Astrocyte of the spinal cord (primary cell): ENCODE measurements at regions not wholly inside any gene's neighbourhood (a gene's known extent, or its start where the extent isn't known, plus 50 kb on each side); places are given as distances from the start of the nearest gene placed in this dataset.

Source experiments
- DNase-seq: peaks from one replicate; pipeline ENCODE4 v3.0.0; 2011; ENCODE audit warnings: low read depth, low spot score
- H3K4me3 ChIP-seq: 2 replicates; pipeline ENCODE4 v1.5.1; 2011; ENCODE audit warnings: low read depth, mild to moderate bottlenecking, low read length, moderate library complexity
- CTCF ChIP-seq: IDR thresholded peaks from 2 replicates; pipeline ENCODE4 v1.5.1; 2012; ENCODE audit warnings: low read depth, mild to moderate bottlenecking, low read length, inconsistent platforms
- in situ Hi-C: cut with HindIII; loops from 2 replicates; pipeline ENCODE4 v1.10.0; 2017; ENCODE audit warnings: low sequenced_read_pairs

DNA sequence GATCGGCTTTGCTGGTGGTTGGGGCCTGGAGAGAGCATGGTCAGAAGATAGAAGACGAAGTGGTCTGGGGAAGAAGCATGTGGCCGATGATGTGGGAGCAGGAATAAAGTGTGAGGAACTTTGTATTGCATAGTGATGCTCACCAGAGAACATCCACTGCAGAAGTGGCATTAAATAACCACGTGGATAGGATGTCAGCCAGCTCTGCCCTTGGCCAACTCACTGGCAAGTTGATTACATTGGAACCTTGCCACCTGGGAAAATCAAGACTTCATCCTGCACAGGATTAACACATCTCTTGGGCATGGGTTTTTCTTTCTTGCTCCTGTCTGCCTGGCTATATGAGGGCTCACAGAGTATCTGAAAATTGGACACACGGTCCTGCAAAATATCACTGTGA is 217.4 kb downstream of the DMRT2 start:
- no peak for DNase-seq
- in situ Hi-C loops = no loop called here
- TF ChIP-seq CTCF = no peak
- H3K4me3 ChIP-seq = no peak overlapping the region

DNA sequence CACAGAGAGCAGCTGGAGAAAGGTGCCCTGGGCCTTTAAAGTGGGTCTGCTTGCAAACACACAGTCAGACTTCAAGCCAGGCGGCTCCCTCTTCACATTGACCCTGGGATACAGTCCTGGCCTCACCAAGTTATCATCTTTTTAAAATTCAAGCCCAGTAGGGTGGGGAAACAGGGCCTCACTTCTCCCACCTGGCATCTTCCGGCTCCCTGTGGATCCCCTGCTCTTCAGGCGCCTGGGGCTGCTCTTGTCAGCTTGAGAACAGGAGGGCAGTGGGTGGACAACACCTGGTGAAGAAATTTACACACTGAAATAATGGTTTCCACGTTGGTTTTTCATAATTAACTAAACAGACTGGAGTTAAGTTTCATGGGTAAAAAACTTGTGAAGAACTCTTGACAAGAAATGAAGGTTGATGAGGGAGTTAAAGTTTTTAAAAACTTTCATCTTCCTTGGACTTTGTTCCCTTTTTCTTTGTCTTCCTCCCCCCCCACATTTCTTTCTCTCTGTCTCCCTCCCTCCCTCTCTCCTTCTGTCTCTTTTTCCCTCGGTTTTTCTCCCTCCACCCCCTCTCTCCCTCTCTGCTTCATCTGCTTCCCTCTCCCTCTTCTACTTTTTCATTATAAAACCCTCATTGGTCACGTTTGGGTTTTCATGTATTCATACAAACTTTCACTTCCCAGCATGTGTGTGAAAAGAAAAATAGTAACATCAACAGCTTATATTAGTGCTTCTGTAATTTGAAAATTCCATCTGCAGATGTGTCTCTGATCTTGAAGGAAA is 219.6 kb downstream of the DMRT2 start:
- TF ChIP-seq CTCF = no peak
- in situ Hi-C loops = no loop called here
- H3K4me3 ChIP-seq = no peak overlapping the region
- DNase-seq = no peak

GRCh38 chr9:1271367-1271766 is 221.2 kb downstream of the DMRT2 start:
- no peak for DNase-seq
- in situ Hi-C loops = no loop called here
- H3K4me3 ChIP-seq = no peak overlapping the region
- TF ChIP-seq CTCF = no peak

DNA sequence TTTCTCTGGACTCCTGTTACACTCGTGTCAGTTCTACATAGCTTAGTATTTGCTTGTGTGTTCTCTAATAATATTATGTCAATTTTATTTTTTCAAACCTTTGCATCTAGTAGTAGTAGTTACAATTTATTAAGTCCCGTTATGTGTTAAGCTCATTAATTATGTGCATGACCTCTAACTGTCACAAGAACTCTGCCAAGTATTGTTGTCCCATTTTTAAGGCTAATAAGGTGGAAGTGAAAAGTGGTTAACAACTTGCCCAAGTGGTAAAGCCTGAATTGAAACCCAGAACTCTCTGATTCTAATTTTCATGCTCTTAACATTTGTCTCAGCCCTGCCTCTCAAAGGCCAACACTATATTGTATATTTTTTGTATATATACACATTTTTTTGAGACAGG is 221.6 kb downstream of the DMRT2 start:
- H3K4me3 ChIP-seq = no peak overlapping the region
- in situ Hi-C loops = no loop called here
- TF ChIP-seq CTCF = no peak
- no peak for DNase-seq

- in situ Hi-C loops = no loop called here
- no peak for DNase-seq
- TF ChIP-seq CTCF = no peak
- H3K4me3 ChIP-seq = no peak overlapping the region
These were observed 222.3 kb downstream of the DMRT2 start for GRCh38 chr9:1272488-1272887.

GRCh38 chr9:1273859-1274258 is 223.7 kb downstream of the DMRT2 start:
- no peak for DNase-seq
- in situ Hi-C loops = no loop called here
- H3K4me3 ChIP-seq = no peak overlapping the region
- TF ChIP-seq CTCF = no peak
